Activated CD4-positive, alpha-beta T cell treated with anti-CD3 and anti-CD28 coated beads, Interleukin-2, amount 50 U/mL, for 48 hours (primary cell): ENCODE measurements at regions not wholly inside any gene's neighbourhood (a gene's known extent, or its start where the extent isn't known, plus 50 kb on each side); places are given as distances from the start of the nearest gene placed in this dataset.
"Not testable (repeated sequence)": the region's sequence is repeated elsewhere in the genome, so short reads cannot be mapped to it uniquely, and the experiment has no call there.

ENCODE experiments used
- DNase-seq, 2 experiments: peaks; one replicate each; pipeline ENCODE4 v3.0.0-alpha.2; 2020

- DNase-seq: no peak
Observed at GRCh38 chr10:108385963-108386362, 1221.5 kb upstream of the SORCS1 start.

GRCh38 chr10:108384378-108384777, 1219.9 kb upstream of the SORCS1 start:
- no peak for DNase-seq

- no peak for DNase-seq
Observed at GRCh38 chr10:108378779-108379178, 1214.3 kb upstream of the SORCS1 start.

- no peak for DNase-seq
Observed at GRCh38 chr10:108375691-108376090, 1211.2 kb upstream of the SORCS1 start.

- no peak for DNase-seq
Observed at GRCh38 chr10:108374991-108375390, 1210.5 kb upstream of the SORCS1 start.

- DNase-seq: no peak
Observed at GRCh38 chr10:108365541-108365940, 1201.0 kb upstream of the SORCS1 start.

- DNase-seq: no peak
Observed at GRCh38 chr10:108363576-108363975, 1199.1 kb upstream of the SORCS1 start.

GRCh38 chr10:108362961-108363360, 1198.5 kb upstream of the SORCS1 start:
- DNase-seq: no peak

GRCh38 chr10:108362296-108362695, 1197.8 kb upstream of the SORCS1 start:
- DNase-seq: no peak

GRCh38 chr10:108360187-108360586, 1195.7 kb upstream of the SORCS1 start:
- DNase-seq: no peak

- no peak for DNase-seq
Observed at GRCh38 chr10:108358912-108359311, 1194.4 kb upstream of the SORCS1 start.

- DNase-seq: no peak
Observed at GRCh38 chr10:108352771-108353170, 1188.3 kb upstream of the SORCS1 start.

GRCh38 chr10:108348215-108348614, 1183.7 kb upstream of the SORCS1 start:
- DNase-seq: no peak

GRCh38 chr10:108346066-108346465, 1181.6 kb upstream of the SORCS1 start:
- no peak for DNase-seq

- no peak for DNase-seq
Observed at GRCh38 chr10:108338146-108338545, 1173.6 kb upstream of the SORCS1 start.

- no peak for DNase-seq
Observed at GRCh38 chr10:108336836-108337235, 1172.3 kb upstream of the SORCS1 start.

GRCh38 chr10:108327706-108328105, 1163.2 kb upstream of the SORCS1 start:
- no peak for DNase-seq

- no peak for DNase-seq
Observed at GRCh38 chr10:108323274-108323798, 1158.8 kb upstream of the SORCS1 start.

GRCh38 chr10:108319434-108320222, 1155.1 kb upstream of the SORCS1 start:
- no peak for DNase-seq

GRCh38 chr10:108315636-108316035, 1151.1 kb upstream of the SORCS1 start:
- not testable (repeated sequence) for DNase-seq

- DNase-seq: no peak
Observed at GRCh38 chr10:108307925-108308312, 1143.4 kb upstream of the SORCS1 start.

- no peak for DNase-seq
Observed at GRCh38 chr10:108307250-108307924, 1142.9 kb upstream of the SORCS1 start.

- no peak for DNase-seq
Observed at GRCh38 chr10:108303149-108303548, 1138.6 kb upstream of the SORCS1 start.

GRCh38 chr10:108301002-108301401, 1136.5 kb upstream of the SORCS1 start:
- no peak for DNase-seq
